ENCODE measurements at regions not wholly inside any gene's neighbourhood (a gene's known extent, or its start where the extent isn't known, plus 50 kb on each side); places are given as distances from the start of the nearest gene placed in this dataset.
"Not testable (repeated sequence)": the region's sequence is repeated elsewhere in the genome, so short reads cannot be mapped to it uniquely, and the experiment has no call there.

- DNase-seq, result not testable (repeated sequence)
These were observed 132.0 kb downstream of the FAM72B start for GRCh38 chr1:121052081-121052660.

GRCh38 chr1:121054928-121055327, 129.2 kb downstream of the FAM72B start:
- DNase-seq, result not testable (repeated sequence)

GRCh38 chr1:121066925-121067324, 117.2 kb downstream of the FAM72B start:
- DNase-seq, result not testable (repeated sequence)

GRCh38 chr1:121068738-121069499, 115.2 kb downstream of the FAM72B start:
- not testable (repeated sequence) for DNase-seq

- DNase-seq, result not testable (repeated sequence)
These were observed 110.3 kb downstream of the FAM72B start for GRCh38 chr1:121073852-121074251.

- not testable (repeated sequence) for DNase-seq
These were observed 108.8 kb downstream of the FAM72B start for GRCh38 chr1:121075254-121075805.

- DNase-seq, result not testable (repeated sequence)
These were observed 107.5 kb downstream of the FAM72B start for GRCh38 chr1:121076674-121077073.

GRCh38 chr1:121079655-121080054, 104.5 kb downstream of the FAM72B start:
- DNase-seq, result not testable (repeated sequence)

GRCh38 chr1:121080197-121080903, 103.8 kb downstream of the FAM72B start:
- DNase-seq, result not testable (repeated sequence)

- DNase-seq, result not testable (repeated sequence)
These were observed 103.3 kb downstream of the FAM72B start for GRCh38 chr1:121080904-121081264.

- DNase-seq, result not testable (repeated sequence)
These were observed 102.4 kb downstream of the FAM72B start for GRCh38 chr1:121081625-121082199.

GRCh38 chr1:121082995-121083394, 101.1 kb downstream of the FAM72B start:
- not testable (repeated sequence) for DNase-seq

- DNase-seq, result not testable (repeated sequence)
These were observed 97.9 kb downstream of the FAM72B start for GRCh38 chr1:121086249-121086648.

GRCh38 chr1:121087221-121087620, 96.9 kb downstream of the FAM72B start:
- DNase-seq, result not testable (repeated sequence)

GRCh38 chr1:121088568-121088967, 95.6 kb downstream of the FAM72B start:
- not testable (repeated sequence) for DNase-seq

- DNase-seq, result not testable (repeated sequence)
These were observed 91.7 kb downstream of the FAM72B start for GRCh38 chr1:121092329-121092968.

- not testable (repeated sequence) for DNase-seq
These were observed 89.1 kb downstream of the FAM72B start for GRCh38 chr1:121095014-121095413.

GRCh38 chr1:121097127-121097866, 86.8 kb downstream of the FAM72B start:
- not testable (repeated sequence) for DNase-seq

- DNase-seq, result not testable (repeated sequence)
These were observed 86.3 kb downstream of the FAM72B start for GRCh38 chr1:121097867-121098215.

- not testable (repeated sequence) for DNase-seq
These were observed 75.1 kb downstream of the FAM72B start for GRCh38 chr1:121109025-121109424.

- not testable (repeated sequence) for DNase-seq
These were observed 67.4 kb downstream of the FAM72B start for GRCh38 chr1:121116522-121117297.
